H1 (cell line): ENCODE measurements at regions not wholly inside any gene's neighbourhood (a gene's known extent, or its start where the extent isn't known, plus 50 kb on each side); places are given as distances from the start of the nearest gene placed in this dataset.

Source experiments
- CTCF ChIA-PET: fragments of 300-600 bp; sonication (Branson Sonifier 250); formaldehyde crosslinking; loops from one replicate; lab custom pipeline; 2021; ENCODE audit not compliant: partially characterized antibody; lab: Charles Lee
- POLR2A ChIA-PET: fragments of 300-600 bp; sonication (Branson Sonifier 250); formaldehyde crosslinking; loops from one replicate; lab custom pipeline; 2021; ENCODE audit warnings: inconsistent platforms; ENCODE audit not compliant: partially characterized antibody; lab: Charles Lee
- DNase-seq, 2 experiments: peaks; one replicate each; pipeline versions ENCODE4 v3.0.0 to v3.0.0-alpha.2; 2010 to 2022; ENCODE audit warnings: low spot score in 2 of 2, low read depth in 1 of 2, mixed read lengths in 1 of 2
- FAIRE-seq: peaks from 2 replicates; lab custom pipeline; 2011; peaks lifted over from hg19 to GRCh38; lab: Jason Lieb, UNC
- H2AFZ ChIP-seq: 2 replicates; pipeline ENCODE4 v1.8.1; 2012; ENCODE audit warnings: low read length, inconsistent platforms
- H2AK5ac ChIP-seq: 2 replicates; pipeline ENCODE4 v1.6.1; 2013; ENCODE audit warnings: low read depth, low read length
- H2BK120ac ChIP-seq: replicated peaks from 2 replicates; pipeline ENCODE3; 2013; ENCODE audit warnings: low read depth, low read length, inconsistent platforms
- H2BK12ac ChIP-seq: 2 replicates; pipeline ENCODE4 v1.6.1; 2013; ENCODE audit warnings: low read depth, low read length
- H2BK15ac ChIP-seq: 2 replicates; pipeline ENCODE4 v1.6.1; 2013; ENCODE audit warnings: low read length
- H2BK20ac ChIP-seq: 2 replicates; pipeline ENCODE4 v1.6.1; 2013; ENCODE audit warnings: low read length
- H2BK5ac ChIP-seq: 2 replicates; pipeline ENCODE4 v1.6.1; 2013; ENCODE audit warnings: low read depth, low read length
- H3K14ac ChIP-seq: 2 replicates; pipeline ENCODE4 v1.6.1; 2013; ENCODE audit warnings: inconsistent platforms; ENCODE audit not compliant: insufficient read length
- H3K18ac ChIP-seq: 2 replicates; pipeline ENCODE4 v1.6.1; 2013; ENCODE audit warnings: low read length; ENCODE audit errors: extremely low read depth
- H3K23ac ChIP-seq: 2 replicates; pipeline ENCODE4 v1.6.1; 2013; ENCODE audit warnings: inconsistent platforms; ENCODE audit not compliant: insufficient read length
- H3K23me2 ChIP-seq: 2 replicates; pipeline ENCODE4 v1.6.1; 2013; ENCODE audit warnings: low read depth, low read length
- H3K27ac ChIP-seq: 2 replicates; pipeline ENCODE4 v1.6.1; 2011; ENCODE audit warnings: low read depth, low read length, inconsistent platforms
- H3K27me3 ChIP-seq, 4 experiments: replicated peaks in 1 of 4; 1 replicate in 1 of 4; 2 replicates in 3 of 4; pipeline versions ENCODE4 v1.6.1 to v1.8.1; 2011 to 2013; ENCODE audit warnings: low read length in 3 of 4, mild to moderate bottlenecking in 3 of 4, inconsistent platforms in 2 of 4, mixed read lengths in 2 of 4, moderate library complexity in 1 of 4; ENCODE audit not compliant: control insufficient read depth in 3 of 4, insufficient read depth in 3 of 4; ENCODE audit errors: extremely low read depth in 1 of 4
- H3K36me3 ChIP-seq, 4 experiments: 2 replicates each; pipeline versions ENCODE4 v1.6.1 to v1.8.1; 2011 to 2013; ENCODE audit warnings: mild to moderate bottlenecking in 4 of 4, low read length in 3 of 4, moderate library complexity in 2 of 4, control low read depth in 1 of 4, inconsistent platforms in 1 of 4; ENCODE audit not compliant: insufficient read depth in 4 of 4, control insufficient read depth in 2 of 4
- H3K4ac ChIP-seq: replicated peaks from 2 replicates; pipeline ENCODE3; 2013; ENCODE audit warnings: low read length, low read depth, mixed read lengths, inconsistent platforms; ENCODE audit not compliant: insufficient read length
- H3K4me1 ChIP-seq, 4 experiments: replicated peaks in 1 of 4; 1 replicate in 1 of 4; 2 replicates in 3 of 4; pipeline versions ENCODE4 v1.6.1 to v1.8.1; 2011 to 2013; ENCODE audit warnings: low read length in 3 of 4, inconsistent platforms in 2 of 4, mixed read lengths in 1 of 4; ENCODE audit not compliant: insufficient read depth in 4 of 4, control insufficient read depth in 3 of 4
- H3K4me2 ChIP-seq, 2 experiments: 2 replicates each; pipeline versions ENCODE4 v1.6.1 to v1.8.1; 2011 to 2013; ENCODE audit warnings: low read depth in 2 of 2, low read length in 2 of 2, control low read depth in 1 of 2, inconsistent platforms in 1 of 2, mild to moderate bottlenecking in 1 of 2; ENCODE audit not compliant: insufficient read depth in 1 of 2
- H3K4me3 ChIP-seq, 4 experiments: fragments of 200-600, 300-600 bp in 1 of 4; sonication (generic), shearing (Covaris generic), sonication (Bioruptor Twin) in 1 of 4; 2 replicates each; pipeline versions ENCODE4 v1.5.1 to v1.8.1; 2011 to 2016; ENCODE audit warnings: low read length in 4 of 4, low read depth in 3 of 4, control low read depth in 2 of 4, inconsistent platforms in 2 of 4, mild to moderate bottlenecking in 2 of 4, mixed read lengths in 1 of 4, moderate library complexity in 1 of 4; ENCODE audit not compliant: insufficient read depth in 2 of 4; ENCODE audit errors: extremely low read depth in 1 of 4
- H3K56ac ChIP-seq: replicated peaks from 2 replicates; pipeline ENCODE3; 2013; ENCODE audit warnings: low read depth, mild to moderate bottlenecking, mixed read lengths, low read length, inconsistent platforms; ENCODE audit not compliant: insufficient read length
- H3K79me1 ChIP-seq: 2 replicates; pipeline ENCODE4 v1.6.1; 2013; ENCODE audit warnings: low read depth, low read length, control low read depth
- H3K79me2 ChIP-seq, 2 experiments: 2 replicates each; pipeline versions ENCODE4 v1.6.1 to v1.8.1; 2012 to 2013; ENCODE audit warnings: low read length in 2 of 2, mild to moderate bottlenecking in 2 of 2, inconsistent platforms in 1 of 2; ENCODE audit not compliant: insufficient read depth in 2 of 2, control insufficient read depth in 1 of 2
- H3K9ac ChIP-seq, 4 experiments: replicated peaks in 1 of 4; 1 replicate in 1 of 4; 2 replicates in 3 of 4; pipeline versions ENCODE4 v1.6.1 to v1.8.1; 2011 to 2013; ENCODE audit warnings: low read depth in 3 of 4, low read length in 3 of 4, control low read depth in 2 of 4, mild to moderate bottlenecking in 2 of 4, moderate library complexity in 2 of 4, inconsistent platforms in 1 of 4; ENCODE audit errors: extremely low read depth in 1 of 4
- H3K9me3 ChIP-seq, 2 experiments: 2 replicates each; pipeline versions ENCODE4 v1.6.1 to v1.8.1; 2012 to 2013; ENCODE audit warnings: mild to moderate bottlenecking in 2 of 2, moderate library complexity in 2 of 2, control low read depth in 1 of 2, inconsistent platforms in 1 of 2, low read depth in 1 of 2, low read length in 1 of 2, mixed read lengths in 1 of 2; ENCODE audit not compliant: insufficient read depth in 2 of 2
- H4K20me1 ChIP-seq, 2 experiments: replicated peaks in 1 of 2; 2 replicates each; pipeline versions ENCODE3 to v1.8.1; 2011 to 2013; ENCODE audit warnings: inconsistent platforms in 2 of 2, low read length in 2 of 2, mild to moderate bottlenecking in 1 of 2; ENCODE audit not compliant: insufficient read depth in 2 of 2, control insufficient read depth in 1 of 2
- H4K5ac ChIP-seq: 2 replicates; pipeline ENCODE4 v1.6.1; 2013; ENCODE audit warnings: low read length, low read depth, mixed read lengths, inconsistent platforms; ENCODE audit not compliant: insufficient read length
- H4K8ac ChIP-seq: 2 replicates; pipeline ENCODE4 v1.8.0; 2013; ENCODE audit warnings: mild to moderate bottlenecking, moderate library complexity, low read length, inconsistent platforms; ENCODE audit not compliant: insufficient read depth; ENCODE audit errors: extremely low read depth
- H4K91ac ChIP-seq: replicated peaks from 2 replicates; pipeline ENCODE3; 2013; ENCODE audit warnings: low read length, mixed read lengths, inconsistent platforms; ENCODE audit not compliant: insufficient read length
- CEBPB ChIP-seq: IDR thresholded peaks from 2 replicates; pipeline ENCODE4 v1.6.1; 2012; ENCODE audit warnings: low read depth, low read length
- CHD2 ChIP-seq: IDR thresholded peaks from 2 replicates; pipeline ENCODE4 v1.6.1; 2012; ENCODE audit warnings: low read length, improper control_type of control experiment
- CTBP2 ChIP-seq: IDR thresholded peaks from 2 replicates; pipeline ENCODE4 v1.7.0; 2011; ENCODE audit warnings: borderline replicate concordance, mild to moderate bottlenecking, moderate library complexity, mixed read lengths, low read length; ENCODE audit not compliant: insufficient read depth, insufficient read length
- EGR1 ChIP-seq: IDR thresholded peaks from 2 replicates; pipeline ENCODE4 v1.6.1; 2011; ENCODE audit warnings: low read depth, low read length, borderline replicate concordance
- JUND ChIP-seq: IDR thresholded peaks from 2 replicates; pipeline ENCODE4 v1.6.1; 2011; ENCODE audit warnings: mild to moderate bottlenecking, improper control_type of control experiment, low read length
- NANOG ChIP-seq: IDR thresholded peaks from 2 replicates; pipeline ENCODE4 v1.6.1; 2011; ENCODE audit warnings: low read length, low read depth, mild to moderate bottlenecking, inconsistent platforms; ENCODE audit not compliant: insufficient read depth, poor library complexity, severe bottlenecking
- RAD21 ChIP-seq, 2 experiments: IDR thresholded peaks in 1 of 2; conservative IDR thresholded peaks in 1 of 2; 2 replicates each; pipeline ENCODE4 v1.6.1; 2011; ENCODE audit warnings: low read depth in 2 of 2, low read length in 2 of 2, improper control_type of control experiment in 1 of 2, inconsistent platforms in 1 of 2, mild to moderate bottlenecking in 1 of 2, moderate library complexity in 1 of 2
- RNF2 ChIP-seq: fragments of 200-900, 300-1000 bp; sonication (generic); IDR thresholded peaks from 2 replicates; pipeline ENCODE4 v1.7.1; 2016; ENCODE audit warnings: borderline replicate concordance, low read depth, mild to moderate bottlenecking, antibody characterized with exemption, low read length; ENCODE audit not compliant: poor library complexity, severe bottlenecking; ENCODE audit errors: missing control alignments
- SAP30 ChIP-seq: fragments of 300-600 bp; sonication (generic); IDR thresholded peaks from 2 replicates; pipeline ENCODE4 v1.7.1; 2012; ENCODE audit warnings: low read length, moderate library complexity, mild to moderate bottlenecking, inconsistent platforms; ENCODE audit not compliant: insufficient read depth, insufficient replicate concordance
- SIN3A ChIP-seq, 2 experiments: IDR thresholded peaks in 1 of 2; conservative IDR thresholded peaks in 1 of 2; 2 replicates each; pipeline ENCODE4 v1.6.1; 2011 to 2012; ENCODE audit warnings: low read length in 2 of 2, improper control_type of control experiment in 1 of 2, low read depth in 1 of 2, mild to moderate bottlenecking in 1 of 2
- TAF1 ChIP-seq: IDR thresholded peaks from 2 replicates; pipeline ENCODE4 v1.6.1; 2011; ENCODE audit warnings: mild to moderate bottlenecking, low read depth, low read length
- TBP ChIP-seq: IDR thresholded peaks from 2 replicates; pipeline ENCODE4 v1.6.1; 2011; ENCODE audit warnings: low read depth, low read length, improper control_type of control experiment
- ZNF274 ChIP-seq: IDR thresholded peaks from 2 replicates; pipeline ENCODE4 v1.7.0; 2012; ENCODE audit warnings: low read length, borderline replicate concordance; ENCODE audit errors: extremely low read depth
- WGBS, 2 experiments: shearing (Covaris generic) in 1 of 2; methylation state at CpG; one replicate each; pipeline versions ENCODE4 v1.1.6 to v1.1.7; 2013 to 2015; ENCODE audit warnings: low lambda C conversion rate in 2 of 2, mixed read lengths in 2 of 2, inconsistent platforms in 1 of 2, low coverage in 1 of 2, missing lambda C conversion rate in 1 of 2; ENCODE audit not compliant: insufficient replicate concordance in 2 of 2, insufficient coverage in 1 of 2, insufficient read length in 1 of 2; ENCODE audit errors: extremely low coverage in 1 of 2, missing lambda C conversion rate in 1 of 2; 5-methylcytosine and 5-hydroxymethylcytosine counted together

DNA sequence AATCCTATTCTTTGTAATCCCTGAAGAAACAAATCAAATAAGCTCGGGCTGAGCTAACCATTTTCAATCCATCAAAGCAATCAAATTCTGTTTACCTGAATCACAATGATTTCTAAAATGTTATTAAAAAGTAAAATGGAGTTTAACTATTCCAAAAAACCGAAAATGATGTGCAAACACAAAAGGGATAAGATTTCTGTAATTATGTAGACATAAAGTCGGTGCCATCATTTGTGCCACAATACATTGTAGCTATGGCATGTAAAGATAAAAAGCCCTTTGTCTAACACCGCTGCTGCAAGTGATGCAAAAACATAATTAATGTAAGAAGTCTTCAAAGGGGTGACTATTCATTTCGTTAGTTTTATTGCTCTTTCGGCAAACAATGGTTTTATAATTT, 125.1 kb upstream of the FAM204A start:
- Histone ChIP-seq H2BK20ac (no peak overlapping the region), H3K79me1 (no peaks in the 10 kb centered on the region), H4K5ac (no peak overlapping the region), H2BK15ac (no peak overlapping the region), H3K9me3 (no peaks in the 10 kb centered on the region; a peak in 1 of 4 replicates), H3K27ac (no peak overlapping the region), H4K8ac (no peak overlapping the region), H3K56ac (no peak overlapping the region), H3K27me3 (no peaks in the 10 kb centered on the region), H2AK5ac (no peak overlapping the region), H3K14ac (no peak overlapping the region), H2BK120ac (no peak overlapping the region), H3K23ac (no peak overlapping the region), H2BK5ac (no peak overlapping the region), H3K4ac (no peak overlapping the region), H3K9ac (no peak overlapping the region), H3K4me2 (no peak overlapping the region), H4K20me1 (no peaks in the 10 kb centered on the region), H4K91ac (no peak overlapping the region), H3K79me2 (no peaks in the 10 kb centered on the region), H3K23me2 (no peaks in the 10 kb centered on the region), H3K36me3 (no peaks in the 10 kb centered on the region), H3K4me1 (no peaks in the 10 kb centered on the region), H3K4me3 (no peak overlapping the region), H2BK12ac (no peak overlapping the region), H2AFZ (no peak overlapping the region), H3K18ac (no peak overlapping the region)
- CTCF ChIA-PET, result interaction anchor here (0.9 kb wide), 1 partner anchor 11 kb away, joined by 3 read pairs; no protein-coding TSS in a partner anchor
- DNase-seq (no peak), FAIRE-seq (no peak)
- POLR2A ChIA-PET, result no interaction called here
- WGBS, 2 experiments, result 90% methylated on average over 6 of the region's 6 CpGs; no CpG with 5 or more reads in 1 of the 2 experiments
- no peak for TF ChIP-seq JUND
- TF ChIP-seq CHD2, result no peak
- no peak for TF ChIP-seq TBP
- no peak for TF ChIP-seq CTBP2
- no peak for TF ChIP-seq ZNF274
- TF ChIP-seq CEBPB, result no peak
- TF ChIP-seq RAD21 (IDR thresholded peaks at IDR 0.05 in 1 of 2, conservative IDR thresholded peaks at IDR 0.05 in 1 of 2; ENCODE audit: low read depth in 2 of 2, low read length in 2 of 2), result no peak
- TF ChIP-seq TAF1, result no peak
- no peak for TF ChIP-seq EGR1
- TF ChIP-seq NANOG, result no peak
- no peak for TF ChIP-seq SAP30
- TF ChIP-seq SIN3A (conservative IDR thresholded peaks at IDR 0.05 in 1 of 2, IDR thresholded peaks at IDR 0.05 in 1 of 2; ENCODE audit: low read depth in 1 of 2, low read length in 2 of 2), result no peak
- no peak for TF ChIP-seq RNF2
